VCaP (cell line): ENCODE measurements at regions not wholly inside any gene's neighbourhood (a gene's known extent, or its start where the extent isn't known, plus 50 kb on each side); places are given as distances from the start of the nearest gene placed in this dataset.

Experiments used
- H3K27ac ChIP-seq: fragments of 450-650 bp; 2 replicates; pipeline ENCODE4 v1.5.1; 2017
- CTCF ChIP-seq: fragments of 450-650 bp; conservative IDR thresholded peaks from 2 replicates; pipeline ENCODE4 v1.5.1; 2017; ENCODE audit warnings: mild to moderate bottlenecking, moderate library complexity

GRCh38 chr9:79170643-79171042 is 401.1 kb upstream of the TLE4 start:
- TF ChIP-seq CTCF: no peak
- no peak overlapping the region for H3K27ac ChIP-seq

- no peak overlapping the region for H3K27ac ChIP-seq
- TF ChIP-seq CTCF: no peak
These were observed 397.8 kb upstream of the TLE4 start for GRCh38 chr9:79173932-79174331.

GRCh38 chr9:79176014-79176697 is 395.6 kb upstream of the TLE4 start:
- no peak overlapping the region for H3K27ac ChIP-seq
- no peak for TF ChIP-seq CTCF

GRCh38 chr9:79184831-79185230 is 386.9 kb upstream of the TLE4 start:
- TF ChIP-seq CTCF: no peak
- H3K27ac ChIP-seq: no peak overlapping the region

- TF ChIP-seq CTCF: no peak
- H3K27ac ChIP-seq: no peak overlapping the region
These were observed 385.9 kb upstream of the TLE4 start for GRCh38 chr9:79185866-79186265.

GRCh38 chr9:79189511-79189924 is 382.2 kb upstream of the TLE4 start:
- no peak overlapping the region for H3K27ac ChIP-seq
- no peak for TF ChIP-seq CTCF

GRCh38 chr9:79193001-79193400 is 378.8 kb upstream of the TLE4 start:
- H3K27ac ChIP-seq: no peak overlapping the region
- TF ChIP-seq CTCF: no peak
